GM23338 (cell line): ENCODE measurements at regions not wholly inside any gene's neighbourhood (a gene's known extent, or its start where the extent isn't known, plus 50 kb on each side); places are given as distances from the start of the nearest gene placed in this dataset.

Experiments
- ATAC-seq: fragments of 200-7000 bp; cut with Tn5 transposase; 3 replicates; pipeline ENCODE4 v1.9.1; 2020
- DNase-seq: peaks from one replicate; pipeline ENCODE4 v3.0.0-alpha.2; 2015; ENCODE audit warnings: low spot score
- H2AFZ ChIP-seq: fragments of 200-600 bp; sonication (generic); 2 replicates; pipeline ENCODE4 v1.8.0; 2016; ENCODE audit warnings: antibody characterized with exemption, mild to moderate bottlenecking, moderate library complexity
- H3F3A ChIP-seq: fragments of 200-600 bp; sonication (generic); replicated peaks from 2 replicates; pipeline ENCODE4 v1.8.0; 2017; ENCODE audit warnings: antibody characterized with exemption, mixed run types, low read depth
- H3K27ac ChIP-seq: fragments of 200-600 bp; sonication (generic); 2 replicates; pipeline ENCODE4 v1.6.1; 2016; ENCODE audit warnings: low read depth
- H3K27me3 ChIP-seq: fragments of 200-600 bp; sonication (generic); 2 replicates; pipeline ENCODE4 v1.8.0; 2016; ENCODE audit warnings: mild to moderate bottlenecking, mixed run types, moderate library complexity; ENCODE audit not compliant: insufficient read depth
- H3K36me3 ChIP-seq: fragments of 200-600 bp; sonication (generic); 2 replicates; pipeline ENCODE4 v1.8.0; 2016; ENCODE audit warnings: mild to moderate bottlenecking; ENCODE audit not compliant: insufficient read depth
- H3K4me1 ChIP-seq: fragments of 200-600 bp; sonication (generic); 2 replicates; pipeline ENCODE4 v1.8.0; 2016; ENCODE audit warnings: mild to moderate bottlenecking, moderate library complexity; ENCODE audit not compliant: insufficient read depth
- H3K4me2 ChIP-seq: fragments of 200-600 bp; sonication (generic); 2 replicates; pipeline ENCODE4 v1.7.1; 2017; ENCODE audit warnings: mixed run types
- H3K4me3 ChIP-seq: fragments of 200-600 bp; sonication (generic); 2 replicates; pipeline ENCODE4 v1.6.1; 2016; ENCODE audit warnings: mixed run types
- H3K79me2 ChIP-seq: fragments of 200-600 bp; sonication (generic); replicated peaks from 2 replicates; pipeline ENCODE4 v1.8.0; 2017; ENCODE audit warnings: mild to moderate bottlenecking; ENCODE audit not compliant: insufficient read depth
- H3K9me2 ChIP-seq: fragments of 200-600 bp; sonication (generic); 2 replicates; pipeline ENCODE4 v1.8.0; 2017; ENCODE audit not compliant: insufficient read depth
- H4K20me1 ChIP-seq: fragments of 200-600 bp; sonication (generic); replicated peaks from 2 replicates; pipeline ENCODE4 v1.8.0; 2017; ENCODE audit warnings: mild to moderate bottlenecking; ENCODE audit not compliant: insufficient read depth
- H3K27ac Mint-ChIP-seq: 2 replicates; pipeline ENCODE4 v1.8.0; 2020; ENCODE audit warnings: inconsistent platforms, mild to moderate bottlenecking, moderate library complexity, mixed read lengths
- H3K27me3 Mint-ChIP-seq: 3 replicates; pipeline ENCODE4 v1.8.0; 2022; ENCODE audit warnings: low read depth, mild to moderate bottlenecking, moderate library complexity, mixed read lengths, inconsistent platforms; ENCODE audit not compliant: insufficient read depth, poor library complexity
- H3K36me3 Mint-ChIP-seq: 3 replicates; pipeline ENCODE4 v1.8.0; 2021; ENCODE audit warnings: low read depth, mild to moderate bottlenecking, inconsistent platforms, moderate library complexity, mixed read lengths
- H3K4me1 Mint-ChIP-seq: 3 replicates; pipeline ENCODE4 v1.8.0; 2020; ENCODE audit warnings: mild to moderate bottlenecking, inconsistent platforms, mixed read lengths
- H3K4me3 Mint-ChIP-seq: 3 replicates; pipeline ENCODE4 v1.8.0; 2021; ENCODE audit warnings: moderate library complexity, mild to moderate bottlenecking, inconsistent platforms, mixed read lengths
- H3K9me3 Mint-ChIP-seq: 3 replicates; pipeline ENCODE4 v1.8.0; 2020; ENCODE audit warnings: moderate library complexity, mild to moderate bottlenecking, inconsistent platforms, mixed read lengths
- REST ChIP-seq: IDR thresholded peaks from one replicate; pipeline ENCODE4 v1.6.1; 2018; ENCODE audit warnings: antibody characterized with exemption; ENCODE audit not compliant: unreplicated experiment
- ZNF462 ChIP-seq: fragments of 250-450 bp; sonication (Bioruptor Pico); IDR thresholded peaks from 2 replicates; pipeline ENCODE4 v1.5.0; 2020; ENCODE audit warnings: mild to moderate bottlenecking, moderate library complexity

- H3K4me1 ChIP-seq = no peaks in the 10 kb centered on the region
- Mint-ChIP-seq H3K9me3 (peaks cover 3% of the 10 kb centered on the region; the same call in 1 of the 3 replicates), H3K36me3 (no peaks in the 10 kb centered on the region), H3K27ac (no peak overlapping the region), H3K4me1 (no peaks in the 10 kb centered on the region), H3K4me3 (no peak overlapping the region), H3K27me3 (peaks cover 2% of the 10 kb centered on the region)
- H3K27me3 ChIP-seq = no peaks in the 10 kb centered on the region
- no peaks in the 10 kb centered on the region for H3K79me2 ChIP-seq
- no peak overlapping the region for H3K4me3 ChIP-seq
- no peaks in the 10 kb centered on the region; the same call in 1 of the 2 replicates for H3K9me2 ChIP-seq
- TF ChIP-seq REST (no peak), ZNF462 (CRISPR knock-in tag) (no peak)
- H3K4me2 ChIP-seq = no peak overlapping the region
- ATAC-seq (no peak), DNase-seq (no peak)
- H2AFZ ChIP-seq = no peak overlapping the region
- H3F3A ChIP-seq = no peaks in the 10 kb centered on the region
- no peaks in the 10 kb centered on the region for H3K36me3 ChIP-seq
- no peak overlapping the region for H3K27ac ChIP-seq
- H4K20me1 ChIP-seq = no peaks in the 10 kb centered on the region
Measured at GRCh38 chr12:87671757-87672156, 357.4 kb downstream of the C12orf50 start.
